HL-60 (cell line): ENCODE measurements at regions not wholly inside any gene's neighbourhood (a gene's known extent, or its start where the extent isn't known, plus 50 kb on each side); places are given as distances from the start of the nearest gene placed in this dataset.

Source experiments
- GABPA ChIP-seq: IDR thresholded peaks from 2 replicates; pipeline ENCODE4 v1.6.1; 2012; ENCODE audit warnings: low read depth
- POLR2AphosphoS5 ChIP-seq: IDR thresholded peaks from 2 replicates; pipeline ENCODE4 v1.6.1; 2012; ENCODE audit warnings: low read depth
- SPI1 ChIP-seq: IDR thresholded peaks from 2 replicates; pipeline ENCODE4 v1.6.1; 2012; ENCODE audit warnings: low read depth, mild to moderate bottlenecking, borderline replicate concordance
- TF ChIP-seq, protein P1 (sequence below): IDR thresholded peaks from one replicate; pipeline ENCODE4 v1.5.1; 2011; ENCODE audit warnings: low read length, control low read depth, inconsistent platforms; ENCODE audit not compliant: insufficient read depth

DNA sequence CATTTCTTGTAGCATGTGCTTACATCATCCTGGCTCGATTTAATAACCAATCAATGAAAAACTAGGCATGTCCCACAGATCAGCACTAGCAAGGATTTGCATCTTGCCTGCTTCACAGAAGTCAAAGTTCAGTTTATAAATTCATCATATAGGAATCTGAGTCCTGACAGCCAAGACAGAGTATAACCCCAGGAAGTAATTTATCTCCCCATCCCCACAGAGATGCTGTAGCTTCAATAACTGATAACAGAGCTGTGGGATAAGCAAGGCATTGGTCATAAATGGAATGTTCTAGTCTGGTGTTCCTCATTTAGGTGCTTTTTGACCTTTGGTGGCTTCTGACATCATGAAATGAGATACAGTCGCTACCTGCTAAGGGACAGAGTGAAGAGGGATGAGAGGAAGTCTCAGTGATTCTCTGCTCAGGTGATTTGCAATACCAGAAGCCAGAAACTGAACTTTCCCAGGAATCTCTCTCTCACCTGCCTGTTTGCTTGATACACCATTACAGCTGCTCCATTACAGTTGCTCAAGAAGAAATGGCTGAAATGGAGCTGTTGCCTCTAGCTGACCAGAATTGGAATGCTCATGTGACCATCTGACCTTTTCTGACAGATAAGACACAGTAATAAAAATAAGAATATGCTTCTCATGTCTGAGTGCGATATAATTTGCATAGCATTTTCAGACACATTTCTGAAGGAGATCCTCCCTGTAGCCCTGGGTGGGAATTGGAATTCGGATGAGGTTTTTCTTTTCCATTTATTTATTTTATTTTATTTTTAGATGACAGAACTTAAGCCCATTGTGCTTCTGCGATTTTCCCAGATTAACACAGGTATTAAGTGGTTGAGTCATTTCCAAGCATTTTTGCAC, 217.1 kb upstream of the KCNMB2 start:
- no peak for TF ChIP-seq POLR2AphosphoS5
- TF ChIP-seq, protein P1, sequence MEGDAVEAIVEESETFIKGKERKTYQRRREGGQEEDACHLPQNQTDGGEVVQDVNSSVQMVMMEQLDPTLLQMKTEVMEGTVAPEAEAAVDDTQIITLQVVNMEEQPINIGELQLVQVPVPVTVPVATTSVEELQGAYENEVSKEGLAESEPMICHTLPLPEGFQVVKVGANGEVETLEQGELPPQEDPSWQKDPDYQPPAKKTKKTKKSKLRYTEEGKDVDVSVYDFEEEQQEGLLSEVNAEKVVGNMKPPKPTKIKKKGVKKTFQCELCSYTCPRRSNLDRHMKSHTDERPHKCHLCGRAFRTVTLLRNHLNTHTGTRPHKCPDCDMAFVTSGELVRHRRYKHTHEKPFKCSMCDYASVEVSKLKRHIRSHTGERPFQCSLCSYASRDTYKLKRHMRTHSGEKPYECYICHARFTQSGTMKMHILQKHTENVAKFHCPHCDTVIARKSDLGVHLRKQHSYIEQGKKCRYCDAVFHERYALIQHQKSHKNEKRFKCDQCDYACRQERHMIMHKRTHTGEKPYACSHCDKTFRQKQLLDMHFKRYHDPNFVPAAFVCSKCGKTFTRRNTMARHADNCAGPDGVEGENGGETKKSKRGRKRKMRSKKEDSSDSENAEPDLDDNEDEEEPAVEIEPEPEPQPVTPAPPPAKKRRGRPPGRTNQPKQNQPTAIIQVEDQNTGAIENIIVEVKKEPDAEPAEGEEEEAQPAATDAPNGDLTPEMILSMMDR = no peak
- TF ChIP-seq GABPA = no peak
- no peak for TF ChIP-seq SPI1
